ENCODE measurements at regions not wholly inside any gene's neighbourhood (a gene's known extent, or its start where the extent isn't known, plus 50 kb on each side); places are given as distances from the start of the nearest gene placed in this dataset.

DNA sequence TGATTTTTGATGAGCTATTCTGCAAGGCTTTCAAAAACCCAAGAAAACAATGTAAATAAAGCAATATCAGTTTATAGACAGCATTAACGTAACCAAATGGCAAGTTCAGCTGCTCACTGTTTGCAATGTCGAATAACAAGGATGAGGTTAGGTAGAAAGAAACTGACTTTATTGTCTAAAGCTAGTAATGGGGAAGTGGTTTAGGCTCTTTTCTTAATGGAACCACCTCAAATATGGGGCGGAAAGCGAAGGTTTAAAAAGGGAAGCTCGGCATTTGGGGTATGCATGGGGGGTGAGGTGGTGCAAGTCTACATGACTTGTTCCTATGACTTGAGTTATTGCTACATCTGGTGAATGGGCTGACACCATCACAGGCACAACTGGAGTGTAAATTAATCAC, 1060.2 kb downstream of the NSUN3 start:
- no peak for TF ChIP-seq EZH2 (IDR thresholded peaks at IDR 0.05; ENCODE audit: insufficient read depth, low read length)
- TF ChIP-seq CTCF (IDR thresholded peaks at IDR 0.05; ENCODE audit: insufficient read depth, low read depth, low read length) = no peak

Data from astrocyte (in vitro differentiated cells and primary cell).